HCT116 (cell line): ENCODE measurements at regions not wholly inside any gene's neighbourhood (a gene's known extent, or its start where the extent isn't known, plus 50 kb on each side); places are given as distances from the start of the nearest gene placed in this dataset.
"Not testable (repeated sequence)": the region's sequence is repeated elsewhere in the genome, so short reads cannot be mapped to it uniquely, and the experiment has no call there.

Experiments
- EZH2 ChIP-seq: fragments of 200-600 bp; sonication (generic); IDR thresholded peaks from 2 replicates; pipeline ENCODE4 v1.6.1; 2017; ENCODE audit warnings: antibody characterized with exemption, mixed run types
- EZH2phosphoT487 ChIP-seq: fragments of 200-600 bp; IDR thresholded peaks from 2 replicates; pipeline ENCODE4 v1.6.1; 2018; ENCODE audit warnings: antibody characterized with exemption, borderline replicate concordance
- JUND ChIP-seq: IDR thresholded peaks from 2 replicates; pipeline ENCODE4 v1.6.1; 2012
- POLR2A ChIP-seq: IDR thresholded peaks from 2 replicates; pipeline ENCODE4 v1.7.0; 2011; ENCODE audit warnings: borderline replicate concordance; ENCODE audit not compliant: insufficient read depth, insufficient read length; ENCODE audit errors: extremely low read depth
- ZFX ChIP-seq: fragments of 450-650 bp; IDR thresholded peaks from 2 replicates; pipeline ENCODE4 v1.6.1; 2017
- TF ChIP-seq, protein P1 (sequence below): IDR thresholded peaks from 2 replicates; pipeline ENCODE4 v1.6.1; 2012; ENCODE audit warnings: low read depth
- TF ChIP-seq, protein P2 (sequence below), 3 experiments: fragments of 200-600 bp in 1 of 3; sonication (generic) in 1 of 3; IDR thresholded peaks in 2 of 3; conservative IDR thresholded peaks in 1 of 3; 2 replicates each; pipeline ENCODE4 v1.5.1; 2012 to 2017; ENCODE audit warnings: low read depth in 2 of 3, low read length in 2 of 3, antibody characterized with exemption in 1 of 3, borderline replicate concordance in 1 of 3, control low read depth in 1 of 3, mild to moderate bottlenecking in 1 of 3, mixed read lengths in 1 of 3, mixed run types in 1 of 3, moderate library complexity in 1 of 3; ENCODE audit not compliant: insufficient read depth in 1 of 3

DNA sequence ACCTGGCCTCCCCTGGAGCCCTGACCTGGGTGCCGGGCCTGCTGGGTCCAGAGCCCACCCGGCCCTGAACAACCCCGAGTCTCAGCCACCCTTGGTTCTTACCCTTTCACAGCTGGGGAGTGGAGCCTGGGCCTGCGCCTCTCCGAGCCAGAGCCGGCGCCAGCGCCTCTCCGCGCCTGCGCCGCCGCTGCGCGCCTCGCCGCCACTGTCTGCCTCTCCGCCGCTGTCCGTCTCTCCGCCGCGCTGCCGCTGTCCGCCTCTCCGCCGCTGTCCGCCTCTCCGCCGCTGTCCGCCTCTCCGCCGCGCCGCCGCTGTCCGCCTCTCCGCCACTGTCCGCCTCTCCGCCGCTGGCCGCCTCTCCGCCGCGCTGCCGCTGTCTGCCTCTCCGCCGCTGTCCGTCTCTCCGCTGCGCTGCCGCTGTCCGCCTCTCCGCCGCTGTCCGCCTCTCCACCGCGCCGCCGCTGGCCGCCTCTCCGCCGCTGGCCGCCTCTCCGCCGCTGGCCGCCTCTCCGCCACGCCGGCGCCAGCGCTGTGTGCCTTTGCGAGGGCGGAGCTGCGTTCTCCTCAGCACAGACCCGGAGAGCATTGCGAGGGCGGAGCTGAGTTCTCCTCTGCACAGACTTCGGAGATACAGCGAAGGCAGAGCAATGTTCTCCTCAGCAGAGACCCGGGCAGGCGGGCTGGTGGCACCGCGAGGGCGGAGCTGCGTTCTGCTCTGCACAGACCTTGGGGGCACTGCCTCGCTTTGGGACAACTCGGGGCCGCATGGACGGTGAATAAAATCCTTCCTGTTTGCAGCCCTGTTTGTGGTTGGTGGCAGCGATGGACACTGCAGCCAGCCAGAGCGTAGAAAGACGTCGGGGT lies 1553.7 kb downstream of the RPIA start:
- TF ChIP-seq, protein P1, sequence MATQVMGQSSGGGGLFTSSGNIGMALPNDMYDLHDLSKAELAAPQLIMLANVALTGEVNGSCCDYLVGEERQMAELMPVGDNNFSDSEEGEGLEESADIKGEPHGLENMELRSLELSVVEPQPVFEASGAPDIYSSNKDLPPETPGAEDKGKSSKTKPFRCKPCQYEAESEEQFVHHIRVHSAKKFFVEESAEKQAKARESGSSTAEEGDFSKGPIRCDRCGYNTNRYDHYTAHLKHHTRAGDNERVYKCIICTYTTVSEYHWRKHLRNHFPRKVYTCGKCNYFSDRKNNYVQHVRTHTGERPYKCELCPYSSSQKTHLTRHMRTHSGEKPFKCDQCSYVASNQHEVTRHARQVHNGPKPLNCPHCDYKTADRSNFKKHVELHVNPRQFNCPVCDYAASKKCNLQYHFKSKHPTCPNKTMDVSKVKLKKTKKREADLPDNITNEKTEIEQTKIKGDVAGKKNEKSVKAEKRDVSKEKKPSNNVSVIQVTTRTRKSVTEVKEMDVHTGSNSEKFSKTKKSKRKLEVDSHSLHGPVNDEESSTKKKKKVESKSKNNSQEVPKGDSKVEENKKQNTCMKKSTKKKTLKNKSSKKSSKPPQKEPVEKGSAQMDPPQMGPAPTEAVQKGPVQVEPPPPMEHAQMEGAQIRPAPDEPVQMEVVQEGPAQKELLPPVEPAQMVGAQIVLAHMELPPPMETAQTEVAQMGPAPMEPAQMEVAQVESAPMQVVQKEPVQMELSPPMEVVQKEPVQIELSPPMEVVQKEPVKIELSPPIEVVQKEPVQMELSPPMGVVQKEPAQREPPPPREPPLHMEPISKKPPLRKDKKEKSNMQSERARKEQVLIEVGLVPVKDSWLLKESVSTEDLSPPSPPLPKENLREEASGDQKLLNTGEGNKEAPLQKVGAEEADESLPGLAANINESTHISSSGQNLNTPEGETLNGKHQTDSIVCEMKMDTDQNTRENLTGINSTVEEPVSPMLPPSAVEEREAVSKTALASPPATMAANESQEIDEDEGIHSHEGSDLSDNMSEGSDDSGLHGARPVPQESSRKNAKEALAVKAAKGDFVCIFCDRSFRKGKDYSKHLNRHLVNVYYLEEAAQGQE, result not testable (repeated sequence)
- not testable (repeated sequence) for TF ChIP-seq POLR2A, JUND, ZFX, EZH2, EZH2phosphoT487
- TF ChIP-seq, protein P2, sequence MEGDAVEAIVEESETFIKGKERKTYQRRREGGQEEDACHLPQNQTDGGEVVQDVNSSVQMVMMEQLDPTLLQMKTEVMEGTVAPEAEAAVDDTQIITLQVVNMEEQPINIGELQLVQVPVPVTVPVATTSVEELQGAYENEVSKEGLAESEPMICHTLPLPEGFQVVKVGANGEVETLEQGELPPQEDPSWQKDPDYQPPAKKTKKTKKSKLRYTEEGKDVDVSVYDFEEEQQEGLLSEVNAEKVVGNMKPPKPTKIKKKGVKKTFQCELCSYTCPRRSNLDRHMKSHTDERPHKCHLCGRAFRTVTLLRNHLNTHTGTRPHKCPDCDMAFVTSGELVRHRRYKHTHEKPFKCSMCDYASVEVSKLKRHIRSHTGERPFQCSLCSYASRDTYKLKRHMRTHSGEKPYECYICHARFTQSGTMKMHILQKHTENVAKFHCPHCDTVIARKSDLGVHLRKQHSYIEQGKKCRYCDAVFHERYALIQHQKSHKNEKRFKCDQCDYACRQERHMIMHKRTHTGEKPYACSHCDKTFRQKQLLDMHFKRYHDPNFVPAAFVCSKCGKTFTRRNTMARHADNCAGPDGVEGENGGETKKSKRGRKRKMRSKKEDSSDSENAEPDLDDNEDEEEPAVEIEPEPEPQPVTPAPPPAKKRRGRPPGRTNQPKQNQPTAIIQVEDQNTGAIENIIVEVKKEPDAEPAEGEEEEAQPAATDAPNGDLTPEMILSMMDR (IDR thresholded peaks at IDR 0.05 in 2 of 3, conservative IDR thresholded peaks at IDR 0.05 in 1 of 3; ENCODE audit: borderline replicate concordance in 1 of 3, insufficient read depth in 1 of 3, low read depth in 2 of 3, low read length in 2 of 3), result not testable (repeated sequence)
